ENCODE measurements at regions not wholly inside any gene's neighbourhood (a gene's known extent, or its start where the extent isn't known, plus 50 kb on each side); places are given as distances from the start of the nearest gene placed in this dataset.

- BruUV-seq (replicated peaks): no TSS peak
Observed at GRCh38 chr2:168354499-168354898, 101.6 kb upstream of the CERS6 start.

GRCh38 chr2:168355121-168355520 is 101.0 kb upstream of the CERS6 start:
- BruUV-seq (replicated peaks): no TSS peak
- ChIA-PET CTCF (no interaction called here), POLR2A (no interaction called here)
- in situ Hi-C loops (cut with HindIII; ENCODE audit: low pct_unique_long_range_greater_than_20kb, low sequenced_read_pairs): no loop called here
- TF ChIP-seq TCF7L2 (IDR thresholded peaks at IDR 0.05; ENCODE audit: low read depth, low read length): no peak
- no peak for TF ChIP-seq CTCF (IDR thresholded peaks at IDR 0.05)
- no peak for TF ChIP-seq SIN3A (IDR thresholded peaks at IDR 0.05; ENCODE audit: borderline replicate concordance, insufficient read depth, low read depth, low read length)
- TF ChIP-seq POLR2AphosphoS5 (IDR thresholded peaks at IDR 0.05; ENCODE audit: low read depth, low read length): no peak
- no peak for TF ChIP-seq REST (IDR thresholded peaks at IDR 0.05; ENCODE audit: insufficient read depth in 1 of 2, low read depth in 2 of 2, low read length in 1 of 2)
- no peak for DNase-seq (ENCODE audit: low read depth, low spot score)
- H3K9me3 ChIP-seq (ENCODE audit: control insufficient read depth, insufficient read depth, low read depth, low read length): no peaks in the 10 kb centered on the region; the same call in 1 of the 2 replicates
- H3K36me3 ChIP-seq (ENCODE audit: control insufficient read depth, insufficient read depth, low read length): no peaks in the 10 kb centered on the region
- H3K4me1 ChIP-seq (ENCODE audit: control insufficient read depth, insufficient read depth, low read length): no peaks in the 10 kb centered on the region
- H3K27ac ChIP-seq (ENCODE audit: low read length): no peak overlapping the region
- no peak overlapping the region for H3K4me3 ChIP-seq (ENCODE audit: low read depth in 2 of 2, low read length in 2 of 2)
- no peaks in the 10 kb centered on the region; the same call in 1 of the 2 replicates for H3K27me3 ChIP-seq (ENCODE audit: control insufficient read depth, insufficient read depth, low read length)
- ATAC-seq: no peak
- intact Hi-C loops (cut with micrococcal nuclease; ENCODE audit: unreplicated experiment): no loop called here

More at GRCh38 chr2:168354499-168354898, 101.6 kb upstream of the CERS6 start:
- in situ Hi-C loops (cut with HindIII; ENCODE audit: low pct_unique_long_range_greater_than_20kb, low sequenced_read_pairs): no loop called here
- DNase-seq (ENCODE audit: low read depth, low spot score) (no peak), ATAC-seq (no peak)
- TF ChIP-seq REST (IDR thresholded peaks at IDR 0.05; ENCODE audit: insufficient read depth in 1 of 2, low read depth in 2 of 2, low read length in 1 of 2) (no peak), SIN3A (IDR thresholded peaks at IDR 0.05; ENCODE audit: borderline replicate concordance, insufficient read depth, low read depth, low read length) (no peak), POLR2AphosphoS5 (IDR thresholded peaks at IDR 0.05; ENCODE audit: low read depth, low read length) (no peak), TCF7L2 (IDR thresholded peaks at IDR 0.05; ENCODE audit: low read depth, low read length) (no peak), CTCF (IDR thresholded peaks at IDR 0.05) (no peak)
- Histone ChIP-seq H3K4me1 (ENCODE audit: control insufficient read depth, insufficient read depth, low read length) (no peaks in the 10 kb centered on the region), H3K27me3 (ENCODE audit: control insufficient read depth, insufficient read depth, low read length) (no peaks in the 10 kb centered on the region; the same call in 1 of the 2 replicates), H3K4me3 (ENCODE audit: low read depth in 2 of 2, low read length in 2 of 2) (no peak overlapping the region), H3K36me3 (ENCODE audit: control insufficient read depth, insufficient read depth, low read length) (no peaks in the 10 kb centered on the region), H3K27ac (ENCODE audit: low read length) (no peak overlapping the region), H3K9me3 (ENCODE audit: control insufficient read depth, insufficient read depth, low read depth, low read length) (no peaks in the 10 kb centered on the region; the same call in 1 of the 2 replicates)
- ChIA-PET POLR2A (no interaction called here), CTCF (no interaction called here)
- intact Hi-C loops (cut with micrococcal nuclease; ENCODE audit: unreplicated experiment): no loop called here

Data from Panc1 (cell line).